Left lobe of liver (tissue), 2 donors: ENCODE measurements at regions not wholly inside any gene's neighbourhood (a gene's known extent, or its start where the extent isn't known, plus 50 kb on each side); places are given as distances from the start of the nearest gene placed in this dataset.
"Not testable (repeated sequence)": the region's sequence is repeated elsewhere in the genome, so short reads cannot be mapped to it uniquely, and the experiment has no call there.

Experiments used
- ATAC-seq: fragments of 200-7000 bp; cut with Tn5 transposase; one replicate; pipeline ENCODE4 v1.9.1; 2020; ENCODE audit warnings: mild to moderate bottlenecking, moderate library complexity
- DNase-seq: peaks from one replicate; pipeline ENCODE4 v3.0.0-alpha.2; 2020; ENCODE audit warnings: low spot score
- donor health status: DM: no; HTN: no; CAD: no; lungs with moderate emphysema.
- donor health status: DM: no; HTN: yes; CAD: no.

DNA sequence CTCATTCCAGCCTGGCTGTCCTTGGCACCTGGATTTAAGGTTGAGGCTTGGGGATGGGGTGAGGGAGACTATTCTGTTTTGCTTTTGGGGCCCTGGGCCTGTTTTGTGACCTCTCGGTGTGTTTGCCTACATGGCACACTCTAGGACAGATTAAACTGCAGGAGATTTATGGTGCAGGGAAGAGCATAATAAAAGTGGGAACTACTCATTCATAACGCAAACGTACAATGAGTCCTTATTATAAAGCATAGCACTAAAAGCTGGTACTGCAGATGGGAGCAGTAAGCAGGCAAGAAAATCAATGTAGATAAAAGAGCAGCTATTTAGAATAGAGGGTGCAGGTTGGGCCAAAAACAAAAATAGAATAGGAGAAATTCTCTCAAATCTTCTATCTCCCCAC is 238.4 kb downstream of the ACTR3 start:
- ATAC-seq (no peak), DNase-seq (no peak)

DNA sequence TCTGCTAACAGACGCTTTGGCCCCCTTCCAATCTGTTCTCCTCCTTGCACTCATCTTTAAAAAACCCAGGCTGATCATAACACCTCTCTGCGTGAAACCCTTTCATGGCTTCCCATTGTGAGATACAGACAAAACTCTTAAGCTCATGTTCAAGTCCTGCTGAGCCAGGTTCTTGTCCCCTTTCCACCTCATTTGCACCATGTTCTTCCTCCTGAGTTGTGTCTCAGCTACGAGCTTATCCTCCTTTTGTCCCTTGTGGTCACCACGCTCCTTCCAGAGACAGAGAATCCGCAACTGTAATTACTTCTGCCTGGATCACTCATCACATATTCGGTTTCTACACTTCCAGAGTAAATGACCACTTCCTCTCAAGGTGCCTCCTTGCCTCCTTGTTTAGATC is 238.8 kb downstream of the ACTR3 start:
- DNase-seq (no peak), ATAC-seq (no peak)

DNA sequence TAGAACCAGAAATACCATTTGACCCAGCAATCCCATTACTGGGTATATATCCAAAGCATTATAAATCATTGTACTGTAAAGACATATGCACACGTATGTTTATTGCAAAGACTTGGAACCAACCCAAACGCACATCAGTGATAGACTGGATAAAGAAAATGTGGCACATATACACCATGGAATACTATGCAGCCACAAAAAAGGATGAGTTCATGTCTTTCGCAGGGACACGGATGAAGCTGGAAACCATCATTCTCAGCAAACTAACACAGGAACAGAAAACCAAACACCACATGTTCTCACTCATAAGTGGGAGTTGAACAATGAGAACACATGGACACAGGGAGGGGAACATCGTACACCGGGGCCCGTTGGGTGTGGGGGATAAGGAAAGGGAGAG is 242.2 kb downstream of the ACTR3 start:
- not testable (repeated sequence) for DNase-seq, ATAC-seq

DNA sequence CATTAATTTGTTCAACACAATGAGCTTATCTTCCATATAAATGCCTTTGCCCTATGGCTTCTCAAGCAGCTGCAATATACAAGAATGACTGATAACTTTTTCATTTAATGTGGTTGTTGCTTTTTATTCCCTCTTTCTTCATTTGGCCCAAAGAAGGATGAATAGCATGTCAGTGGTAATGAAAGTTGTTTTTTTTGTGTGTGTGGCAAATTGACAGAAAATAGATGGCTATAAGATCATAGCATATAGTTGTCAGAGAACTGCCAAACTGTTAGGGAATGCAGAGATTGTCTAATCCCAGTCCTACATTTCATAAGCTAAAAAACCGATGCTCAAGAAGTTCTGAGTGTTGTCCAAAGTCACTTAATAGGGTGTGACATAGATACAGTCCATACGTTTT is 244.3 kb downstream of the ACTR3 start:
- DNase-seq, result no peak

DNA sequence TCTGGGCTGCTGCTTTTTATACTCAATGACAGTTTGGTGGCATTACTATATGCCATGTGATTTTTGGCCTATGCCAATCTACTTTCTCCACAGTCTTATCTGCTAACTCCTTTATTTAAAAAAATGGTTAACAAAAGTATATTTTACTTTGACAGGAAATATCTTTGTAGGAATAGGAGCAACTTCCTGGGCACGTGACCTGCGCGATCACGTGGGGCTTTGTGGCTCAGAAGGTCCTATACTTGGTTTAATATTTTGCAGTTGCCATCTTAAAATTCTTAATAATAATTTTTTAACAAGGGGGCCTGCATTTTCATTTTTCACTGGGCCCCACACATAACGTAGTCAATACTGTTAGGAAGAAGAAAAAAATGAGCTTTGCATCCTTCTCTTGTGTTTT is 249.7 kb downstream of the ACTR3 start:
- ATAC-seq, result no peak
- no peak for DNase-seq

More for the DNA sequence above, 244.3 kb downstream of the ACTR3 start:
- ATAC-seq, result no peak

DNA sequence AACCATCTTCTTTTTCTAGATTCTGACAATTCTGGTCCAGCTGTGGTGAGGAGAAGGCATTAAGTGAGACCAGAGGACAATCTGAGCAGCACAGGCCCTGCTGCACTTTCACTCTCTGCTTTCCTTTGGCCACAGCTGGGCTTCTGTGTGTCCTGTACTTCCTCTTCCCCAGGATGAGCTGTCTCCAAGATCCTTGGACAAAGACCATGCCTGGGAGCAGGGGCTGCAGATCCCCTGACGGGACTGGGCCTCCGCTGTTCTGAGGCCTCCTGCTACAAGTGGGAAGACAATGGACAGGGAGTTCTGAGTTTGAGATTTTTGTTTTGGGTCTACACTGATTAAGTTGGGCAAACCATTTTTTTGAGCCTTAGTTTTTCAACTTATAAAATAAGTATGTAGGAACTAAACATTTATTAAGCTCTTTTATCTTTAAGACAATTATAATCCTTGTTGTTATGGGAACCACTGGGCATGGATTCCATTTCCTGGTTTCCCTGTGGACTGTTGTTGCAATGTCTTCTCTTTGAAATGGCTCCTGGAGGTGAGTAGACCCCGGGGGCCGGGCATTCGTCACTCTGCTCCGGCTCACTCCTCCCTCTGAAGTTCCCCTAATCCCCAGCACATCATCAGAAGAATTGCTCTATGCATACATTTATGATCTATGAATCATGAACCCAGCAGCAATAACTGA is 266.6 kb downstream of the ACTR3 start:
- no peak for DNase-seq
- ATAC-seq, result no peak

DNA sequence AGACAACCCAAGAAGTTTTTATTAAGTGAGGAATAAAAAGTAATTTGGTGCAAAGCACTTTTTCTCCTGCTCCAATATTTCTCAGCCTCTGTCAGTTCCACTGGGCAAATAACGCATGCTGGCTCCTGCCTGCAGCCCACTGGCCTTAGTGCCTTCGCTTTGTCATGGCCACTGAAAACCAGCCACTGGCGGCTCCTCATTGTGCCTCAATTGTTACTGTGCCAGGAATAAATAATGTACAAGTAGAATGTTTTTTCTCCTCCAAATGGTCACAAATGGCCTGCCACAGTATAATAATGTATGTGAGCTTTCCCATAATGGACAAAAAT is 267.1 kb downstream of the ACTR3 start:
- no peak for ATAC-seq
- no peak for DNase-seq

DNA sequence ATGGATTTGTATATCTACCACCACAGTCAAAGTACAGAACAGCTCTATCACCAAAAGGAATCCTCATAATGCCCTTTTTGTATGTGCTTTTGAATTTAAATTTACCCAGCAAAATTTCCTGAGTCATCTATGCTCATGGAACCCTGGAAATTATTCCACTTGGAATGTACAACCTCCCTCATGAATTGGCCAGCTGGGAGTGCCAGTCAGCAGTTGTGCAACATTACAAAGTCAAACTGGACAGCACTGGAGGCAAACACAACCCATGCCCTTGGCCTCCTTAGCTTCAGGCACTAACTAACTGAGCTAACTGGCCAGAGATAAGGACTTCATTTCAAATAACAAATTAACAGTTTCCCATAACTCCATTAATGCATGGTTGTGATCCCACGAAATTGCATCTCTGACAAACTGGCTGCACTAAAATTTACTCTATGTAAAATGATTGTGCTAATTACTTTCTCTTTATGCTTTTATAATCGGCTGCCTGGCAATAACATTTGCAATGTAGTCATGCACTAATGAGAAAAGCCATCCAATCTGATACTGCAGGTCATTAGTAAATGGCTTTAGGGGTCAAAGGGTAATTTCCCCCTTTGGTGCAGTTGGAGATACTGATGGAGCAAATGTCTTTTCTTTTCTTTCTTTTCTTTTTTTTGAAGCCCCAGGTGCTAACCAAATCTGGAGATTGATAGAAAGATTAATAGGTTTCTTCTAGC is 270.5 kb downstream of the ACTR3 start:
- peak; percentile 88 for DNase-seq
- ATAC-seq, result peak; percentile 97

DNA sequence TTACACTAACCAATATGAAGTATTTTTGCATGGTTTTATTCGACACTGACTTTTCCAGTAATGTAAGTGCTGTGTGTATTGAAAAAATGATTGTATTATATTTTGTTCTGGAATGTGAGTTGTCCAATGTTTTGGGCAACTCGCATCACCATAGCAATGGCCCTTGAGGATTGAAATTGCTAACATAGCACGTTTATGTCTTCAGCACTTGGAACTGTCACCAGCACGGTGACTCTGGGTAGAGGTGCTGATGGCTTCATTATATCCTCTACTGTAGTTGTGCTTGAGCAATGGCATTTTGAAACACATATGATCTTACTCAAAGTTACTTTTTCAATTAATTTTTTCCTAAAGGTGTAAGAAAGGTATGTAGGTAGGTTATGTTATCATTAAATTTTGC is 271.5 kb downstream of the ACTR3 start:
- no peak for ATAC-seq
- DNase-seq, result no peak

DNA sequence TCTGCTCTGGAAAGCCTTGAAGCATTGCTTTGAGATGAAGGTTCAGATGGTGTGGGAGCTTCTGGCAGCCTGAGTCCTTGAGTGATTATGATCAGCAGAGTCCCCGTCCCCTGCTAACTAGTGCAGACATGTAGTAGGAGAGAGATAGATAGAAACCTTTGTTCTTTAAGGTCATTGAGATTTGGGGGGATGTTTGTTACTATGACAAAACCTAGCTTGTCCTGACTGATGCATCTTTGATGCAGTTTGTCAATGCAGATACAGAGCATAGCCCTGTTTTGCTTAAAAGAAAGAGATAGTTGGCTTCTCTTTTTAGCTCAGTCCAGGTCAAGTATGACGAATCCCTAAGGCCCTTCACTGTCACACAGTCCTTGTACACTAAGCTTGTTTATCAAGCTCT is 274.6 kb upstream of the DPP10 start:
- no peak for DNase-seq
- no peak for ATAC-seq

DNA sequence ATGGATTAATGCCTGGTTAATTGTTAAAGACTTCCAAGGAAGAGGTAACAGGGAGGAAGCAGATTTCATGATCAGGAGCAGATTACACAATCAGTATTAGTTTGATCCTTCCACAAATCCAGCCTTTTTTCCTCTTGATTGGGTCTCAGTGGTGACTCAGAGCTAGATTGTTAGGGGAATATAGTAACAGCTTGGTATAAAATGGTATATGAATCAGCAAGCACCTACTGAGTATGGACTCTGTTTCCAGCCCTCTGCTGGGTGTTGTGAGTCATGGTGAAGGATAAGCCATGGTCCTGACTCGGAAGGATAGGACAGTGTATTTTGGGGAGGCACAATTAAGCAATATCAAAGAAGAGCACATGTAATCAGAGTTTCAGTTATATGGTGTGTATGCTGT is 272.4 kb upstream of the DPP10 start:
- DNase-seq, result no peak
- peak; percentile 26 for ATAC-seq

DNA sequence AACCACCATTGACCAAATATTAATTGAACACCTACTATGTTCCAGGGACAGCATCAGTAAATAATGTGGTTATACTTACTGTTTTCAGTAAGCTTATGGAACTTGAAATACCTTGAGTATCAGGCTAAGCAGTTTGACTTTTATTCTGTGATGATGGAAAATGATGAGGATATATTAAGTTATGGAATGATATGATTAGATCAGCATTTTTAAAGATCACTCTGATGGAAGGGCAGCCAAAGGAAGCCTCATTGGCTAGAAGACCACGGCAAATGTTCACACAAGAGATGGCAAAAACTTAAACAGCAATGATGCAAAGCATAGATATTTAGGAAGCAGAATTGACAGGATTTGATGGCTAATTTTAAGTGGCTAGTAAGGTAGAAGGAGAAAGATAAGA is 266.9 kb upstream of the DPP10 start:
- ATAC-seq (no peak), DNase-seq (no peak)

DNA sequence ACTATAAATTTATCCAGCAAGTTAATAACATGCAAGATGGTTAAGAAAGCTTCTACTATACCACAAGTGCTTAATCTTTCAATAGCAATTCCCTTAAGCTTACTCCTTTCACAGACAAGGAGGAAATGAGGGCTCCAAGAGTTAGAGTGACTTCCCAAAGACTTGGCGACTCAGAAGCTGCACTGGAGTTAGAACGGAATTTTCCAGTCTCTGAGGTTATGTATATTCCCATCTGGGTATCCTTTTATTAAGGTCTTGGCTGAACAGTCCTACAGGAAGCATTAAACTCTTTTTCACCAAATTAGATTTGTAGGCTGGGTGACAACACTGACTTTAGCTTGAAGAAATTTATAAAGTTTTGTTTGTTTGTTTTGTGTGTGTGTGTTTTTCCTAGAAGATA is 256.9 kb upstream of the DPP10 start:
- DNase-seq (no peak), ATAC-seq (no peak)

DNA sequence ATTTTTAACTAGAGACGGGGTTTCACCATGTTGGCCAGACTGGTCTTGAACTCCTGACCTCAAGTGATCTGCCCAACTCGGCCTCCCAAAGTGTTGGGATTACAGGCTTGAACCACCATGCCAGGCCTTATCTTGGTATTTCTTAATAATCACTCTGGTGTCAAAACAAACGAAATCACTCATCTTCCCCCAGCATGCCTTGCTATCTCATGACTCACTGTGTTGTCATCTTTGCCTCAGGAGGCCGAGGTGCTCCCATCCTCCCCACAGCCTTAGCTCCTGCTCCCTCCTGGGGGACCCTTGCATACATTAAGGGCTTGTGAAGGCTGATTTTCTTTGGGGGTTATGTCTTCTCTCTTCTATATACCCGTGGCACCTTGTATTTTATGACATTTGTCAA is 250.1 kb upstream of the DPP10 start:
- ATAC-seq, result no peak
- no peak for DNase-seq

DNA sequence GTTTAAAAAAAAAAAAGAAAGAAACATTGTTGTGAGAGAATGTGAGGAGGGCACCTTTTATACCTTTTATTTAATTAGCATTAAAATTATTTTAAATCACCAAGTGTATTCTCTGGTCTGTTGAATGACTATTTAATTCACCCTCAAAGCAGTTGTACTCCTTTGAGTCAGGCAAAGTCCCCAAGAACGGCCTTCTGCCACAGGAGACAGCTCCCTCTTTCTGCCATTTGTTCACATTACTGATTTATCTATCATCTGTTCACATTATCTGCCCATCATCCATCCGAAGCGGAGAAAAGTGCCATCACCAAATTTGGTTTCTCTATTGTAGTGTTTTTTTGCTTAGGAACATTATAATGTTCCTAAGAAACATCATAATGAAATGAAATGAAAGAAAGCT is 240.7 kb upstream of the DPP10 start:
- ATAC-seq, result peak; percentile 78
- DNase-seq, result no peak

DNA sequence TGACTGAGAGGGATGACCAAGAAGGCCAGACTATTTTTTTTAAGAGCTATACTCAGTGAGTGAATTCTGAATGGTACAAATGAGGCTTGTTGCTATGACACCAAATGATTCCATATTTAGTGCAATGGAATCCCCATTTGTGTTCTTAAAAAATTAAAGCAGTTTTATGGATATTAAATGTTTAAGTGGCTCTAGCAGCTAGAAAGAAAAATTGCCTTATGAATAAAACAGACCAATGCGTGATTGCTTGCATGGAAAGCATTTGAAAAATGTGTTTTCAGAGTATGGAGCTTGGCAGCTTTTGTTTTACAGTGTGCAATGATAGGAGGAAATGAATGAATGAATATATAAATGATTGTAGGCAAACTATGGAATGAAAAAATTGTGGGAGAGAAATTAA is 238.8 kb upstream of the DPP10 start:
- ATAC-seq, result no peak

DNA sequence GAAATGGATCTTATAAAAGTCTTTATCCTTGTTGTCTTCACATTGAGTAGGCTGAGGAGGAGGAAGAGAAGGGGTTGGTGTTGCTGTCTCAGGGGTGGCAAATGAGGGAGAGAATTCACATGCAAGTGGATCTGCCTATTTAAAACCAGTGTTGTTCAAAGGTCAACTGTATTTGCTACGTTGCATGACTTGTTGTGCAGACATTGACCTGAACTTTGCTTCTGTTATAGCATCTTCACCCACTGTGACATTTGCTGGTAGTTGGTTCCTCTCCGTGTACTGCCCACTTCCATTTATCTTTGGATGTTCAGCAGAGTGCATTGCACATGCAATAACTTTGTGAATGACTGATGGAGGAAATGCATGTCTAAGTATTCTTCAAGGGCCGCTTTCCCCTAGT is 228.6 kb upstream of the DPP10 start:
- DNase-seq, result no peak
- ATAC-seq, result no peak

More for the DNA sequence above, 238.8 kb upstream of the DPP10 start:
- DNase-seq, result no peak

DNA sequence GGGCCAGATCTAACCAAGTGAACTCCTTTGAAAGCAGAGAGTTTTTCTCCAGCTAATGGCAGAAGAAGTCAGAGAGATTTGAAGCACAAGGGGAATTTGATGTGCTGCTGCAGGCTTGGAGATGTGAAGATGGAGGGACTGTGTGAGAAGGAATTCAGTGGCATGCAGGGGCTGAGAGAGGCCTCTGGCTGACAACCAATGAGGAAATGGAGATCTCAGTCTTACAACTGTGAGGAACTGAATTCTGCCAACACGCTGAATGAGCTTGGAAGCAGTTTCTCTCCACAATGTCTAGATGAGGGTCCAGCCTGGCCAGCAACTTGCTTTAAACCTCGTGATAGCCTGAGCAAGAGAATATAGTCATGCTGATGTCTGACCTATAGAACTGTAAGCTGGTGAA is 224.1 kb upstream of the DPP10 start:
- no peak for DNase-seq
- ATAC-seq, result no peak

DNA sequence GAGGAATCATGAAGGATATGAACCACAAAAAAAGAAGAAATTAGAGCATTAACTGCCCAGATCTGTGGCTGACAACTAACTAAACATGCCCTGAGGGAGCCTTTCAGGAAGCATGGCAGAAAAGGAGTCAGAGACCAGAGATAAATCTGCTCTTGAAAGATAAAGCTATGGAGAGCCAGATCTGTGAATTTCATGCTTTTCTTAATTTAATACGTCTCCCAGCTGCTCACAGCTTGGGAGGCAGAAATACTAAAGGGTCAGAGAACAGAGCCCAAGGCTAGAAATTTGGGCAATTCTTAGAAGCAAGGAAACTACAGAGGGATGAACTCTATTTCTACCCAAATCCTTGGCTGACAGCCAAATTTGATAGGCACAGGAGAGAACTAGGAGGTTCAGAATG is 223.0 kb upstream of the DPP10 start:
- ATAC-seq (no peak), DNase-seq (no peak)

DNA sequence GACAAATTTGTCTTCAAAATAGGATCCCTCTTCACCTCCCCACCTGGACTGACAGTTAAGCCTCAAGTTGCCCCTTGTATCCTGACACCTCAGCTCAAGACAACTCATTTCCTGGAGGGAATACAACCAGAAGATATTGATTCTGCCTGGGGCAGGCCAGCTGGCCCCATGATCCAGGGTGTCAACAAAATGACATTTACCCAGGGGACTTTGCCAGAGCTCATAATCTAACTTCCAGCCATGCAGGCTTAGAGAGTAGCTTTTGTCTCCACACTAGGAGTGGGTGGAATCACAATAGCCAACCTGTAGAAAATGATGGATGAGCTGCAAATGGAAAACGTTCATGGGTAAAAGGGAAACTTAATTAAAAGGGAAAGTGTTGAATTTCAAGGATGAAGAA is 220.1 kb upstream of the DPP10 start:
- no peak for ATAC-seq
- no peak for DNase-seq

DNA sequence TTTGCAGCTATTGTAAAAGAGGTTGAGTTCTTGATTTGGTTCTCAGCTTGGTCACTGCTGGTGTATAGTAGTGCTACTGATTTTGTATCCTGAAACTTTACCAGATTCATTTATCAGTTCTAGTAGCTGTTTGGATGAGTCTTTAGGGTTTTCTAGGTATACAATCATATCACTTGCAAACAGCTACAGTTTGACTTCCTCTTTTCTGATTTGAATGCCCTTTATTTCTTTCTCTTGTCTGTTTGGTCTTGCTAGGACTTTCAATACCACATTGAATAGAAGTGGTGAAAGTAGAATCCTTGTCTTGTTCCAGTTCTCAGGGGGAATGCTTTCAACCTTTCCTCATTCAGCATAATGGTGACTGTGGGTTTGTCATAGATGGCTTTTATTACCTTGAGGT is 210.5 kb upstream of the DPP10 start:
- ATAC-seq, result no peak
- DNase-seq, result no peak

DNA sequence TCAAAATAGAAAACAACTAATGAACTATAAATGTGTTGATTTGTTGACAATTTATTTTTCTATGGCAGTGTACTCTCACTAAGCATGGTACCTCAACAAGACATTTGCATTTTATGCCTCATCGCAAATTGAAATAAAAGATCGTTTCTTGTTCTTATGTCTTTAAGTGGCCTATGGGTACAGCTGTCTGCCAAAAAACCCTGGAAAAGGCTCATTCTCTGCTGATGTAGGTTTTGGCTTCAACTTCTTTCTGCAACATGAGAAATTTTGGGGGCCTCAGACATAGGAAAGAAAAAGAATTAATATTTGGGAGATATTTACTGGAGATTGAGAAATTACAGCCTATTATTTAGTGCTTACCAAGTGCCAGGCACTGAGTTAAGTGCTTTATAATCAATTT is 205.1 kb upstream of the DPP10 start:
- DNase-seq (no peak), ATAC-seq (no peak)
